Kidney (tissue), 13 donors: ENCODE measurements at regions not wholly inside any gene's neighbourhood (a gene's known extent, or its start where the extent isn't known, plus 50 kb on each side); places are given as distances from the start of the nearest gene placed in this dataset.
A peak's percentile ranks its signal among the peaks of the same experiment; 100 is the strongest.

Experiments used
- DNase-seq, 5 donors: peaks; one replicate each; pipeline ENCODE4 v3.0.0-alpha.2; 2013 to 2020
- FAIRE-seq: peaks from 2 replicates; lab custom pipeline; 2012; peaks lifted over from hg19 to GRCh38; lab: Jason Lieb, UNC
- H3K27ac ChIP-seq, 2 donors: one replicate each; pipeline ENCODE4 v1.7.0; 2013; ENCODE audit warnings: low read depth in 2 of 2, low read length in 2 of 2, inconsistent platforms in 1 of 2
- H3K27me3 ChIP-seq: one replicate; pipeline ENCODE4 v1.7.1; 2013; ENCODE audit warnings: low read length, inconsistent platforms; ENCODE audit not compliant: control insufficient read depth, insufficient read depth
- H3K36me3 ChIP-seq, 3 donors: one replicate each; pipeline versions ENCODE4 v1.7.0 to v1.7.1; 2013; ENCODE audit warnings: low read length in 3 of 3, control low read depth in 1 of 3, inconsistent platforms in 1 of 3; ENCODE audit not compliant: insufficient read depth in 3 of 3, control insufficient read depth in 2 of 3
- H3K4me1 ChIP-seq, 3 donors: one replicate each; pipeline versions ENCODE4 v1.7.0 to v1.7.1; 2013; ENCODE audit warnings: low read length in 3 of 3, inconsistent platforms in 1 of 3, low read depth in 1 of 3; ENCODE audit not compliant: control insufficient read depth in 2 of 3, insufficient read depth in 2 of 3
- H3K4me3 ChIP-seq, 3 donors: one replicate each; pipeline versions ENCODE4 v1.7.0 to v1.8.1; 2013; ENCODE audit warnings: low read length in 3 of 3, control low read depth in 1 of 3, inconsistent platforms in 1 of 3
- H3K9ac ChIP-seq, 3 donors: one replicate each; pipeline versions ENCODE4 v1.7.0 to v1.7.1; 2013; ENCODE audit warnings: low read length in 3 of 3, control low read depth in 1 of 3, inconsistent platforms in 1 of 3
- H3K9me3 ChIP-seq, 3 donors: one replicate each; pipeline versions ENCODE4 v1.7.0 to v1.7.1; 2013; ENCODE audit warnings: low read length in 3 of 3, control low read depth in 1 of 3, inconsistent platforms in 1 of 3; ENCODE audit not compliant: control insufficient read depth in 2 of 3, insufficient read depth in 1 of 3
- intact Hi-C: fragments of 100-400 bp; cut with DNase I; formaldehyde crosslinking; loops from one replicate; pipeline ENCODE4 v1.11.1; 2022
- TF ChIP-seq, protein P1 (sequence below): IDR thresholded peaks from 3 replicates; pipeline ENCODE4 v1.5.1; 2012; ENCODE audit warnings: mild to moderate bottlenecking, moderate library complexity, borderline replicate concordance; ENCODE audit not compliant: insufficient read depth; ENCODE audit errors: extremely low read depth
- donor health status: control.
- donor health status: control.
- donor health status: control.
- donor health status: control.
- donor health status: control.
- donor health status: DM: yes; HTN: yes; CAD: no.
- donor health status: Normal renal cell carcinoma (clear cell type).

DNA sequence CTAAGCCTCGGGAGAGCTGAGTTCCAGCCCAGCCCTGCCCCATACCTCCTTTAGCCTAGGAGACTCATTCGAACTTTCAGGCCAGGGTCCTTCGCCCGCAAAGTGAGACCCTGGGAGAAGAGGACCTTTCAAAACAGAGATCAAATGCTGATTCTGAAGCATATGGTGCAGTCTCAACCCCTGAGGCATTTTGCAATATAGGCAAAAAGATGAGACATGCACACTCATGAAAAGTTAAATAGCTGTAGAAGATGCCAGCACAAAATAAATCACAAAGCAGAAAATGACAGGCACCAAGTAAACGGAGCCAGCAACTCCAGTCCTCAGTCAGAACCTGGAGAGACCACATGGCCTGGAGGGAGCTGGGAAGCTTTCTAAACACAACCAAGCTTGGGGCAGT lies 542.7 kb upstream of the RAB6C start:
- Histone ChIP-seq H3K36me3 (no peaks in the 10 kb centered on the region), H3K9me3 (no peaks in the 10 kb centered on the region), H3K9ac (no peak overlapping the region), H3K4me1 (no peaks in the 10 kb centered on the region), H3K27me3 (no peaks in the 10 kb centered on the region), H3K27ac (no peak overlapping the region), H3K4me3 (no peak overlapping the region)
- DNase-seq = no peak
- no peak for FAIRE-seq
- TF ChIP-seq, protein P1, sequence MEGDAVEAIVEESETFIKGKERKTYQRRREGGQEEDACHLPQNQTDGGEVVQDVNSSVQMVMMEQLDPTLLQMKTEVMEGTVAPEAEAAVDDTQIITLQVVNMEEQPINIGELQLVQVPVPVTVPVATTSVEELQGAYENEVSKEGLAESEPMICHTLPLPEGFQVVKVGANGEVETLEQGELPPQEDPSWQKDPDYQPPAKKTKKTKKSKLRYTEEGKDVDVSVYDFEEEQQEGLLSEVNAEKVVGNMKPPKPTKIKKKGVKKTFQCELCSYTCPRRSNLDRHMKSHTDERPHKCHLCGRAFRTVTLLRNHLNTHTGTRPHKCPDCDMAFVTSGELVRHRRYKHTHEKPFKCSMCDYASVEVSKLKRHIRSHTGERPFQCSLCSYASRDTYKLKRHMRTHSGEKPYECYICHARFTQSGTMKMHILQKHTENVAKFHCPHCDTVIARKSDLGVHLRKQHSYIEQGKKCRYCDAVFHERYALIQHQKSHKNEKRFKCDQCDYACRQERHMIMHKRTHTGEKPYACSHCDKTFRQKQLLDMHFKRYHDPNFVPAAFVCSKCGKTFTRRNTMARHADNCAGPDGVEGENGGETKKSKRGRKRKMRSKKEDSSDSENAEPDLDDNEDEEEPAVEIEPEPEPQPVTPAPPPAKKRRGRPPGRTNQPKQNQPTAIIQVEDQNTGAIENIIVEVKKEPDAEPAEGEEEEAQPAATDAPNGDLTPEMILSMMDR = no peak
- intact Hi-C loops = no loop called here

DNA sequence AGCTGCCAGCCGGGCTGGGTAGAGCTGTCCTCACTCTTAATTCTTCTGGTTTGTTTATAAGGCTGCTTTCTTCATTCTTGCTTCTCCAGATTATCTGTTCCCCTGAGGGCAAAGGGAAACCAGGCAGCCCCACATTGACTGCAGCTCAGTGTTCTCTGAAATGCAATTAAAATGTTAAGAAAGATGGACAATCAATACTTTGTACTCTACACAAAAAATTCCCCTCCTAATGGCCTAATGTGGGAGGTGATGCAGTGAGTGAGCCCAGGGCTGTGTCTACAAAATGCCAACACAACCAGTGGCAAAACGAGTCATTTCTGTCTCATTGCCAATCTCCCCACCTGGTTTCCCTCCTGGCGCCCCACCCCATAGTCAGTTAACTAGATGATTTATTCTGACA lies 541.7 kb upstream of the RAB6C start:
- Histone ChIP-seq H3K9ac (no peak overlapping the region), H3K4me3 (no peak overlapping the region), H3K27ac (no peak overlapping the region), H3K4me1 (no peaks in the 10 kb centered on the region), H3K27me3 (no peaks in the 10 kb centered on the region), H3K36me3 (no peaks in the 10 kb centered on the region), H3K9me3 (no peaks in the 10 kb centered on the region)
- TF ChIP-seq, protein P1 = no peak
- peak in 3 of 5 donors; percentile 30 to 40 (median 39) for DNase-seq
- intact Hi-C loops = no loop called here
- FAIRE-seq = no peak

DNA sequence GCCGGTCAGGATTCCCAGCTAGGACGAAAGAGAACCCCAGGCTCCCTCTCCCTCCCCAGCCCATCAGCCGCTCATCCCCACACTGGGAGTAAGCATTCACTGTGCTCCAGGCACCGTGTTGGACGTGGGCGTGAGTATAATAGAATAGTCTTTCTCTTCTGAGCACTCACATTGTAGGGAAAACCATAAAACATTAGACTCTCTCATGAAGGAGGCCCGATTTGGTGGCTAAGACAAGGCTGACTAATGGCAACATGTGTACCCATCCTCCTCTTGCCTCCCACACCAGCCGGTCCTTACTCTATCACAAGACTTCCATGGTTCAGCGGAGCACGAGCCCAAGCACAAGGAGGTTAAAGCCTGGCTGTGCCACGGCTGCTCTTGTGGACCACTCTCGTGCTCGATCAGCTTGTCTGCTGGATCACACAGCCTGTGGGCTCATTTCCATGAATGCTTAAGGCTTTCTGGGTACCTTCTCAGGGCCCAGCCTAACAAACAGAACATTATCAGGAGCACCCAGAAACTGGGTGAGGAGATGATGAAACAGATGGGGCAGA lies 540.9 kb upstream of the RAB6C start:
- Histone ChIP-seq H3K27me3 (no peaks in the 10 kb centered on the region), H3K27ac (no peak overlapping the region), H3K4me3 (no peak overlapping the region), H3K4me1 (no peaks in the 10 kb centered on the region), H3K9me3 (no peaks in the 10 kb centered on the region), H3K36me3 (no peaks in the 10 kb centered on the region), H3K9ac (no peak overlapping the region)
- intact Hi-C loops = no loop called here
- DNase-seq (peak in 2 of 5 donors; percentile 4 to 50), FAIRE-seq (no peak)
- TF ChIP-seq, protein P1 = no peak
